ENCODE measurements at regions not wholly inside any gene's neighbourhood (a gene's known extent, or its start where the extent isn't known, plus 50 kb on each side); places are given as distances from the start of the nearest gene placed in this dataset.

DNA sequence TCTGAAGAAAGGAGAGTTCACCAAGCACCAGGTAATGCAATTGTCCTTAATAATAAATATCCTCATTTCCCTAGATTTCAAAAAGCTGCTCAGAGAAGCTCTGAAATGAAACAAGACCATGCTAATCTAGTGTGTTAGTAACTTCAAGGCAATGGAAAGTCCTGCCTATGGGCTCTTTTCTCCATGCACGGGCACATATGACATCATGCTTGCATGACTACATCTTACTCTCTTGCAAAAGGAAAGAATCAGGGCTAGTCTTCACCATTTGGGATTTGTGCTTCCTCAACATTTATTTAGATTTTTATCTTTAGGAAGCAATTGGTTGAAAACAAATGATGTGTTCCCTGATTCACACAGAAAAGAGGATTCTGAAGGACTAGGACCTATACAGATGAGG, 204.0 kb upstream of the POU3F3 start:
- Histone ChIP-seq H2BK120ac (ENCODE audit: low read depth, low read length, poor library complexity, severe bottlenecking) (no peak overlapping the region), H3K4me1 (ENCODE audit: insufficient read depth, low read length) (peaks cover 2% of the 10 kb centered on the region; the same call in 1 of the 2 replicates), H3K9me3 (ENCODE audit: control insufficient read depth, low read depth, low read length) (no peaks in the 10 kb centered on the region), H4K91ac (ENCODE audit: insufficient read length, low read depth, low read length) (no peak overlapping the region), H2BK12ac (ENCODE audit: insufficient read length, low read depth, low read length) (no peak overlapping the region), H3K9ac (ENCODE audit: extremely low read depth, insufficient read length, low read length) (no peak overlapping the region), H3K14ac (ENCODE audit: insufficient read depth, low read length) (no peak overlapping the region), H3K79me1 (ENCODE audit: insufficient read depth, low read depth, low read length, poor library complexity, severe bottlenecking) (no peaks in the 10 kb centered on the region), H2AK5ac (ENCODE audit: insufficient read length, low read length) (no peak overlapping the region), H3K27ac (ENCODE audit: insufficient read length, low read depth, low read length) (no peak overlapping the region), H4K5ac (ENCODE audit: insufficient read length, low read depth, low read length) (no peak overlapping the region), H3K4me2 (ENCODE audit: insufficient read depth, insufficient read length, low read length) (no peak overlapping the region), H2AFZ (ENCODE audit: low read length) (no peak overlapping the region), H3K4ac (ENCODE audit: low read depth, low read length) (no peak overlapping the region), H4K20me1 (ENCODE audit: control insufficient read depth, insufficient read depth, insufficient read length) (no peaks in the 10 kb centered on the region), H2BK15ac (ENCODE audit: low read depth, low read length) (no peak overlapping the region), H4K8ac (replicated peaks; ENCODE audit: insufficient read length, low read depth, low read length) (no peak overlapping the region), H2BK5ac (ENCODE audit: insufficient read length, low read length) (no peak overlapping the region), H3K23ac (ENCODE audit: insufficient read length, low read depth, low read length) (no peak overlapping the region), H3K56ac (ENCODE audit: insufficient read length, low read depth, low read length) (no peak overlapping the region), H3K23me2 (ENCODE audit: insufficient read length, low read depth, low read length, poor library complexity, severe bottlenecking) (no peaks in the 10 kb centered on the region), H3K18ac (ENCODE audit: insufficient read length, low read depth, low read length) (no peak overlapping the region), H3K27me3 (ENCODE audit: insufficient read depth, low read length) (no peaks in the 10 kb centered on the region), H2BK20ac (ENCODE audit: low read depth, low read length, poor library complexity, severe bottlenecking) (no peak overlapping the region), H3K79me2 (ENCODE audit: insufficient read depth, low read length) (no peaks in the 10 kb centered on the region), H3T11ph (ENCODE audit: low read length) (no peak overlapping the region)
- TF ChIP-seq, protein P1, sequence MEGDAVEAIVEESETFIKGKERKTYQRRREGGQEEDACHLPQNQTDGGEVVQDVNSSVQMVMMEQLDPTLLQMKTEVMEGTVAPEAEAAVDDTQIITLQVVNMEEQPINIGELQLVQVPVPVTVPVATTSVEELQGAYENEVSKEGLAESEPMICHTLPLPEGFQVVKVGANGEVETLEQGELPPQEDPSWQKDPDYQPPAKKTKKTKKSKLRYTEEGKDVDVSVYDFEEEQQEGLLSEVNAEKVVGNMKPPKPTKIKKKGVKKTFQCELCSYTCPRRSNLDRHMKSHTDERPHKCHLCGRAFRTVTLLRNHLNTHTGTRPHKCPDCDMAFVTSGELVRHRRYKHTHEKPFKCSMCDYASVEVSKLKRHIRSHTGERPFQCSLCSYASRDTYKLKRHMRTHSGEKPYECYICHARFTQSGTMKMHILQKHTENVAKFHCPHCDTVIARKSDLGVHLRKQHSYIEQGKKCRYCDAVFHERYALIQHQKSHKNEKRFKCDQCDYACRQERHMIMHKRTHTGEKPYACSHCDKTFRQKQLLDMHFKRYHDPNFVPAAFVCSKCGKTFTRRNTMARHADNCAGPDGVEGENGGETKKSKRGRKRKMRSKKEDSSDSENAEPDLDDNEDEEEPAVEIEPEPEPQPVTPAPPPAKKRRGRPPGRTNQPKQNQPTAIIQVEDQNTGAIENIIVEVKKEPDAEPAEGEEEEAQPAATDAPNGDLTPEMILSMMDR (conservative IDR thresholded peaks at IDR 0.05), result no peak
- no peak for DNase-seq
- no CpG with 5 or more reads among the region's 1 CpG for whole genome bisulfite sequencing (ENCODE audit: extremely low coverage, insufficient read length, low lambda C conversion rate)
- H3K36me3 Mint-ChIP-seq (ENCODE audit: insufficient read depth in 1 of 3, low read depth in 3 of 3), result no peaks in the 10 kb centered on the region
- H3K4me1 Mint-ChIP-seq, result peaks cover 2% of the 10 kb centered on the region in 2 experiments
- H3K4me3 Mint-ChIP-seq, result no peak overlapping the region
- peaks cover 1% of the 10 kb centered on the region; the same call in 1 of the 2 replicates for H3K27me3 Mint-ChIP-seq (ENCODE audit: low read depth)
- no peaks in the 10 kb centered on the region for H3K9me3 Mint-ChIP-seq
- no peak overlapping the region for H3K27ac Mint-ChIP-seq

Data from H9 (cell line).